ENCODE measurements at regions not wholly inside any gene's neighbourhood (a gene's known extent, or its start where the extent isn't known, plus 50 kb on each side); places are given as distances from the start of the nearest gene placed in this dataset.
"Not testable (repeated sequence)": the region's sequence is repeated elsewhere in the genome, so short reads cannot be mapped to it uniquely, and the experiment has no call there.

DNA sequence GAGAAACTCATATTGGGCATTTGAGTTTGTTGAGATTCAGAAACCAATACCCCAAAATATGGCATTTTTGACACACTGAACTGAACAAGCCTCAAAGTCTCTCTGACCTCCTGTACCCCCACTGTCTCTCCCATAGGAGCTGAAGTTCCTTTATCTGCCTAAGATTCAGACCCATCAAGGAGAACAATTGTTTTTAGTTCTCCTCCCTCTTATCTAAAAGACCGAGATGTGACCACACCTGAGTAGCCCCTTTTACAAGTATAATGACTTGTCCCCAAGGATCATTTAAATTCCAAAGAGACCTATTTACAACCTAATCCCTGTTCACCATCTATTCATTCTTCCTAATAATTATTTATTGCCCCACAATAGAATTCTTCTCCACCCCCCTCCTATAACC, 122.1 kb upstream of the PLAAT1 start:
- DNase-seq (ENCODE audit: low spot score), result no peak

DNA sequence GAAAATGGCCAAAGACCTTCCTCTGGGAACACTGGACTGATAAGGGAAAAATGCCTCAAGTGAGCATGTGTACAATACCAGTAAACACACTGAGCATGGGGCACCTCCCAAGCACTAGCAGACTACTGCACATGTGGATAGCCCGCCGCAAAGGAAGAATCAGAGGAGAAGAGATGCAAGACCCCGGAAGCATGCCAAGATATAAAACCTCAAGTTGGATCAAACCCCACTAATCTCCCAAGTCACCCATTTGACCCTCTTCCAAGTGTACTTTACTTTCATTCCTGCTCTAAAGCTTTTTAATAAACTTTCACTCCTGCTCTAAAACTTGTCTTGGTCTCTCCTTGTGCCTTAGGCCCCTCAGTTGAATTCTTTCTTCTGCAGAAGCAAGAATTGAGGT, 121.1 kb upstream of the PLAAT1 start:
- no peak for DNase-seq (ENCODE audit: low spot score)

- no peak for DNase-seq (ENCODE audit: low spot score)
Observed at GRCh38 chr3:193124861-193125260, 116.2 kb upstream of the PLAAT1 start.

GRCh38 chr3:193129607-193130006, 111.4 kb upstream of the PLAAT1 start:
- no peak for DNase-seq (ENCODE audit: low spot score)

GRCh38 chr3:193130576-193130975, 110.4 kb upstream of the PLAAT1 start:
- DNase-seq (ENCODE audit: low spot score), result no peak

DNA sequence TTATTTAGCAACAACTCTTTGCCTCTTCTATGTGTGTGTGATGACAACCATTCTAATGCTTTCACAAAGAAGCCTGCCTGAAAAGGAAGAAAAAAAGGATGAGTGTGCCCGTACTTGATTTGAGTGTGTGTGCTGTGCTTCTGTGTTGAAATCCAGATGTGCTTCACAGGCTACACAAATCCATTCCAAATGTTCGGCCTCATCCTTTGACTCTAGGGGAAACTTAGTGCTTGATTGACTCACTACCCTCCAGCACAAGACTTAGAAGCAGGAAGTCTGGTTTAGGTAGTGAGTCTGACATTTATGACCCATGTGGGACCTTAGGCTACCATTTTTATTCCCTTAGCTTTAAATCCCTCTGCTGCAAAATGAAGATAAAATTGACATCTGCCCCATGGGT, 108.8 kb upstream of the PLAAT1 start:
- DNase-seq (ENCODE audit: low spot score), result no peak

- DNase-seq (ENCODE audit: low spot score), result no peak
Observed at GRCh38 chr3:193132964-193133363, 108.1 kb upstream of the PLAAT1 start.

- DNase-seq (ENCODE audit: low spot score), result no peak
Observed at GRCh38 chr3:193134856-193135255, 106.2 kb upstream of the PLAAT1 start.

DNA sequence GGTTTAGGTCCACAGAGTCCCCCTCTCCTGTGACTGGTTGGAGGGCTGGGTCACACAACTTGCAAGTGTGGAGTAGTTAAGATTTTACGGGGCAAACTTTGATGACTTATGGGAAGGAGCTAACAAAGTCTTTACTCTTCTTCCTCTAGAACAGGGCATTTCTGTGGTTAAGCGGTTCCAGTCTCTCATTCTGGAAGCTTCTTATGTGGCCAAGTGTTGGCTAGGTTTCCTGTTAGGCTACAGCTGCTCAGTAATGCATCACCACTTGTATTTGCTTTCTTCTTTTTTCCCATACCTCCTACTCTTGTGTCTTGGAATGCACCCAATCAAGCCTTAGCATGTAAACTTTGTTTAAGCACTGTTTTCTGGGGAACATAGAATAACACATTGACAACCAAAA, 100.6 kb upstream of the PLAAT1 start:
- DNase-seq (ENCODE audit: low spot score), result no peak

DNA sequence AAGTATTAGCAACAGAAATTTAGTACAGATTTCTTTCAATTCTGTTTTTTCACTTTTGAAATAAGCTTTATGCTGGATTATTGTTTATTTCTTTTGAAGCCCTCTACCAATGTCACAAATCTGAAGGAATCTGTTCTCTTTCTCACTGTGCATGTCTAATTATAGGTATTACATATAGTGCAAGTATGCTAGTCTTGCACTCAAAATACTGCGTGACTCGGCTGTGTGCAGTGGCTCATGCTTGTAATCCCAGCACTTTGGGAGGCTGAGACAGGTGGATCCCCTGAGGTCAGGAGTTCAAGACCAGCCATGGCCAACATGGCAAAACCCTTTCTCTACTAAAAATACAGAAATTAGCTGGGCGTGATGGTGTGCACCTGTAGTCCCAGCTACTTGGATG, 95.8 kb upstream of the PLAAT1 start:
- DNase-seq (ENCODE audit: low spot score), result no peak

GRCh38 chr3:193148688-193149473, 92.1 kb upstream of the PLAAT1 start:
- no peak for DNase-seq (ENCODE audit: low spot score)

GRCh38 chr3:193149998-193150397, 91.0 kb upstream of the PLAAT1 start:
- DNase-seq (ENCODE audit: low spot score), result no peak

- not testable (repeated sequence) for DNase-seq (ENCODE audit: low spot score)
Observed at GRCh38 chr3:193155044-193155781, 85.8 kb upstream of the PLAAT1 start.

- no peak for DNase-seq (ENCODE audit: low spot score)
Observed at GRCh38 chr3:193157051-193157450, 84.0 kb upstream of the PLAAT1 start.

GRCh38 chr3:193165431-193166120, 75.4 kb upstream of the PLAAT1 start:
- DNase-seq (ENCODE audit: low spot score), result no peak

DNA sequence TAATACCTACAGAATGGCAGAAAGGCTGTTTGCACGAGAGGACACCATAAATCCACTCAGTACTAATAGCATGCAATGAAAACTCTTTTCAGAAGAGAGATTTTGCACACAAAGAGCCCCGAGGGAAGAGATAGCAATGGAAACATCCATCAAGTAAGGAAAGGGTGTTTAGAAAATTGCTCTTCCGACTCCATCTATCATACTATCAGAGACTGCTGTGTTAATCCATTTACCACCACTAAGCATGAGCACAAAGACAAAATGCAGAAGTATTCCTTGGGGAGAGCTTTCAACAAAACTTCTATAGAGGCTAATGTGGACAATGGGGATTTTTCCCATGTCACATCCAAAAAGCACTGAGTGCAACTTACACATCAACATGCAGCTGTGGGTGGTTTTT, 72.1 kb upstream of the PLAAT1 start:
- DNase-seq (ENCODE audit: low spot score), result no peak

DNA sequence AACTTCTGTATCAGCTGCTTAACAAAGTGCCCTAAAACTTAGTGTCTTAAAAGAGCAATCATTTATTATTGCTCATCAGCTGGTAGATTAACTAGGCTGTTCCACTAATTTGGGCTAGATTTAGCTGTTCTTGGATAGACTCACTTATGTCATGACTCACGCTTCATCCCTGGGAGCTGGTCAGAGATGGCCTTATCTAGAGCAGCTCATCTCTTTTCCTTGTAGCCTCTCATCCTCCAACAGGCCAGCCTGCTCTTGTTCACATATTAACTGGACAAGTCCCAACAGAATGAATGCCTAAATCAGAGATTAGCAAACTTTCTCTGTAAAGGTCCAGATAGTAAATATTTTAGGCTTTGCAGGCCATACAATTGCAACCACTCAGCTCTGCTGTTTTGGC, 66.9 kb upstream of the PLAAT1 start:
- DNase-seq (ENCODE audit: low spot score), result no peak

DNA sequence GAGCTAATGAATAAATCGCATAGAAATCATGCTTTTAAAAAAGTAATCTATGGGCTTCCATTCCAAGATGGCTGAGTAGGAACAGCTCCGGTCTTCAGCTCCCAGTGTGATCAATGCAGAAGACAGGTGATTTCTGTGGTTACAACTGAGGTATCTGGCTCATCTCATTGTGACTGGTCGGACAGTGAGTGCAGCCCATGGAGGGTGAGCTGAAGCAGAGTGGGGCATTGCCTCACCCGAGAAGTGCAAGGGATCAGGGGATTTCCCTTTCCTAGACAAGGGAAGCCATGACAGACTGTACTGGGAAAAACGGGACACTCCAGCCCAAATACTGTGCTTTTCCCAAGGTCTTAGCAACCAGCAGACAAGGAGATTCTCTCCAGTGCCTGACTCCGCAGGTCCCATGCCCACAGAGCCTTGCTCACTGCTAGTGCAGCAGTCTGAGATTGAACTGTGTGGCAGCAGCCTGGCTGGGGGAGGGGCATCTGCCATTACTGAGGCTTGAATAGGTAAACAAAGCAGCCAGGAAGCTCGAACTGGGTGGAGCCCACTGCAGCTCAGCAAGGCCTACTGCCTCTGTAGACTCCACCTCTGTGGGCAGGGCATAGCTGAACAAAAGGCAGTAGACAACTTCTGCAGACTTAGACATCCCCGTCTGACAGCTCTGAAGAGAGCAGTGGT, 61.5 kb upstream of the PLAAT1 start:
- not testable (repeated sequence) for DNase-seq (ENCODE audit: low spot score)

DNA sequence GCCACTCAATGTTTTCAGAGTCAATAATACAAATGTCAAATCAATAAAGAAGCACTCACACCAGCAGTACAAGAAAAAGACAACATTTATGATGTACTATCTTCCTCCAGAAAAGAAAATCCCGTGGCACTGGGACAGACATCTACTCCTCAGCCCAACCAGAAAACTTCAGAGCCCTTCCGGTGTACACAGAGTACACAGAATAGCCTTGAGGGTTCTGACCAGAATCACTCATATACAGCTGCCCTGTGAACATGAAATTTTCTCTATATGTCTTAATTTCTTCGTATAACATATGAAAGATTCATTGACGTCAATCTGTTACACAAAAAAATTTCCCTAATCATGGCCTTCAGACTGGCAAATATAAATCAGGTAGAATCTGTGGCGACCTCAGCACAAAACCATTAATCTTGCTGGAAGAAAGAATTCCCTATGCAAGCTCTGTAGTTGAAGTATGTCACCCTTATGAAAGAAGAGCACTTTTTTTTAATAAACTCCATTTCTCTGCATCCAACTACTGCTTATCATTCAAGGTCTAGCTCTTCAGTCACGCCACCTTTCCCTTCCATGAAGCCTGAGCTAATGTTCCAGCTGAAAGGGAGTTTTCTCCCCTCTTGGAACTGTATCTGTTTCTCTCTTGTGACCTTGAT, 53.8 kb upstream of the PLAAT1 start:
- DNase-seq (ENCODE audit: low spot score), result no peak

DNA sequence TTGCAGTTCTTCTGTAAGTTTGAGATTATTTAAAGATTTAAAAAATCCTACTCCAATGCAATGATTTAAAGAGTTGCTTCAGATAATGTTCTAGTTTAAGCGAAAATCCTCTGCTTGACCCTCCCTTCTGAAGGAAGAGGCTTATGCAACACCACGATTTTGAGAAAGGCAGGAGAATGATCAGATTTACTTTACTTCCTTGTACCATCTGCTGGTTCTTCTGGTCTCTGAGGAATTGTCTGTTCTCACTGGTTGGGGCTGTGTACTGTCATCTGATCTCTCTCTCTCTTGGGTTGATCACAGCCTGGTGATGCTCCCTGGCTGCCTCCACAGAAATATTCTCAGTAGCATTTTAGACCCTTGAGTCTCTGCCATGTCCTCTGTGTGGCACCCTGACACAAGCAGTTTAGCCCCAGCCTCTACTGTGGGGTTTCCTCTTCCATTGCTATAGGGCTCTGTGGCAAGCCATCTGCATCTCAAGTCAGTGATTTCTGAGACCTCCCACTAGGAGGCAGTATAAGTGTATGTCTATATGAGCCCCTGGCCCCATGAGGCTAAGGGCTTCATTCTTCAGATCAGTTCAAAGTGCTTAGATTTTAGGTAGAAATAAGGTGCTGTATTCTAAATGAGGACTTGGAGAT, 50.8 kb upstream of the PLAAT1 start:
- DNase-seq (ENCODE audit: low spot score), result no peak

Measured in ureter (tissue), 1 donor.